ENCODE measurements at regions not wholly inside any gene's neighbourhood (a gene's known extent, or its start where the extent isn't known, plus 50 kb on each side); places are given as distances from the start of the nearest gene placed in this dataset.
"Not testable (repeated sequence)": the region's sequence is repeated elsewhere in the genome, so short reads cannot be mapped to it uniquely, and the experiment has no call there.

DNA sequence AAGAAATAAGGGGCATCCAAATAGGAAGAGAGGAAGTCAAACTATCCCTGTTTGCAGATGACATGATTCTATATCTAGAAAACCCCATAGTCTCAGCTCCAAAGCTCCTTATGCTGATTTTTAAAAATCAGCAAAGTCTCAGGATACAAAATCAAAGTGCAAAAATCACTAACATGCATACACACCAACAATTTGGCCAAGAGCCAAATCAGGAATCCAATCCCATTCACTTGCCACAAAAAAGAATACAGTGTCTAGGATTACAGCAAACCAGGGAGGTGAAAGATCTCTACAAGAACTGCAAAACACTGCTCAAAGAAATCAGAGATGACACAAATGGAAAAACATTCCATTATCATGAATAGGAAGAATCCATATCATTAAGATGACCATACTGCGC is 155.8 kb upstream of the ARHGAP42 start:
- not testable (repeated sequence) for DNase-seq (ENCODE audit: low read depth)

DNA sequence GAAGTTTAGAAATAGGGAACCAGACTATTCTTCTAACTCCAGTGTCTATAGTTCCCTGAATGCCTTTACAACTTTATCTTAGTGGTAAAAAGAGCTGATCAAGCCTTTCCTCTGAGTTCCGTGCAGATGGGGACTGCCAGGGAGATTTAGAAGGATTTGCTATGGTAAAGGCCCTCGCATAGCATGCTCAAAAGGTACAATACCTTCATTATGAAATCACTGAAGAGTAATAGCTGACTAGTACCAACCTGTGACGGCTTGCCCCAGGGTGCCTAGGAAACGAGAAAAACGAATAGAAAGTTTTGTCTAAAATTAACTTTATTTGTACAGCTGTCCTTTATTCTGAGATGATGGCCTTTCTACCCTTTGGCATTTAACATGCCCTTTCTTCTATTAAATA is 150.1 kb upstream of the ARHGAP42 start:
- DNase-seq (ENCODE audit: low read depth): no peak

DNA sequence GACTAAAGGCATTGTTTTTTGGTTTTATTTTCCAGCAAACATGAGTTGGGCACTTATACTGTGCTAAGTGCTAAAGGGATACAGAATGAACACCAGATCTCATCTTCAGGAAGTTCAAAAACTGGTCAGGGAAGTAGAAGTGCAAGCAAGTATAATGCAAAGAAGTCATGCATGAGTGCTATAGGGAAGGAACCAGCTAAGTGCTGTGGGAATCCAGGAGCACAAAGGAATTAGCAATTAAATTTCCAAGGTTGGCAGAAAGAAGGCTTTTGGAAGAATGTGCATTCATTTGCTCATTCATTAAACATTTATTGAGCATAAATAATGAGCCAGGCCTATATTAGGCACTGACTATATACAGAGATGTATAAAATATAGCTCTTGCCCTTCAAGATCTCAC is 143.7 kb upstream of the ARHGAP42 start:
- DNase-seq (ENCODE audit: low read depth): no peak

DNA sequence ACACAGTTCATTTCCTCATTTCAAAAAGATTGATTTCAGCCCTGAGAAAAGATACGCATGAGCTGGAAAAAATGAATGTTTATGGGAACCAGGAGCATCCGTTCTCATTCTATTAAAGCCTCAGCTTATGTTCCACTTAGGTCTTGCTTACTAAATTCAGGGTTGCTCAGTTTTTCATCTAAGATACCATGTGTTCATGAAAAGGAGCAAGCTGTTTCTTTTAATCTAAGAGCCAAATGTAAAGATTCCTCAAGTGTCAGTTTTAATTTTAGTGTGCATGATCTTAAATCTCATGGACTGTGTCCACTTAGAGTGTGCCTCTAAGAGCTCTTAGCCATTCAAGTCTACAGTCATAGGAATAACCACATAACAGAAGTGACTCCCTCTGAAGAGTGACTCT is 141.5 kb upstream of the ARHGAP42 start:
- DNase-seq (ENCODE audit: low read depth): no peak

DNA sequence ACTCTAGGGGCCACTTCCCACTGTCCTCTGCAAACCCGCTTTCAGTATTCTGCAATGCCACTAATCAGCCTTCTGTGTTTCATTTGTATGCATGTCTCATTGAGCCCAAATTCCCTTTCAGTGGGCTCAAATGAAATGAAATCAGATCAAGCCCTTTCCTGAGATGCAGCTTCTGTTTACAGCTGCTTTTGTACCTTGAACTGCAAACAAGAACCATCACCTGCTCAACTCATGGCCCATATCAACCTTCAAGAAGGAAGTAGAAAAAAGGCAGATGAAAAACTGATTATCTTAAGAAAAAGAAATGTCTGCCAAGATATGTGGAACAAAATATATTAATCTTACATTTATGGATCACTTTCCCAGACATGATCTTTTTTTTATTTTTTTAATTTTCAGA is 141.1 kb upstream of the ARHGAP42 start:
- no peak for DNase-seq (ENCODE audit: low read depth)

DNA sequence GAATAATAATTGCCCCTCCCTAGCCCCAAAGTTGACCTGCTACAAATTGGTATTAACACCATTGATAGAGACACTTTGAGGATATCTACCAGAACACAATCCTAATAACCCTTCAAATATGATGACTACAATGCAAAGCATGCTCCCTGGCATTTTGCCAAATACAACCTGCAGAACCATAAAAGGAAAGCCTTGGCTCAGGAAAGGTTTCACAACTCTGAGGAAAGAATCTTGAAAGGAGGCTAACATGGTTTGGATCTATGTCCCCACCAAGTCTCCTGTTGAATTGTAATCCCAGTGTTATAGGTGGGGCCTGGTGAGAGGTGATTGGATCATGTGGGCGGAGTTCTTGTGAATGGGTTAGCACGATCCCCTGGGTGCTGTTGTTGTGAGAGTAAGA is 140.4 kb upstream of the ARHGAP42 start:
- peak; percentile 80 for DNase-seq (ENCODE audit: low read depth)

DNA sequence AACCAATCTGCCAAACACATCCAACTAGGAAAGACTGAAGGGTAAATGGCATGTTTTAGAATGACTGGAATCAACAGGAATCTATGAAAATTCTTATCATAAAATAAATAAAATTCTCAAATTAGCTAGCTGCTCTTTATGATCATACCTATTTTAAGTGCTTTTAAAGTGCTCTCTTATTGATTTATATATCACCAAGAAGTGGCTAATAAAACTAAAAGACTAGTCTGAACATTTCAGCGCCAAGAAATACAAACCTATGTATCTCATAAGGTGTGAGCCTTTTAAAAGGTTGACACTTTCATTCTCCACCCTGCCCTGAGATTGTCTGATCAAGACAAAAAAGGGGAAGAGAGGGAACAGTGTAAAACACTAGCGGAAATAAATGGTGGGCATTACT is 136.8 kb upstream of the ARHGAP42 start:
- DNase-seq (ENCODE audit: low read depth): no peak

DNA sequence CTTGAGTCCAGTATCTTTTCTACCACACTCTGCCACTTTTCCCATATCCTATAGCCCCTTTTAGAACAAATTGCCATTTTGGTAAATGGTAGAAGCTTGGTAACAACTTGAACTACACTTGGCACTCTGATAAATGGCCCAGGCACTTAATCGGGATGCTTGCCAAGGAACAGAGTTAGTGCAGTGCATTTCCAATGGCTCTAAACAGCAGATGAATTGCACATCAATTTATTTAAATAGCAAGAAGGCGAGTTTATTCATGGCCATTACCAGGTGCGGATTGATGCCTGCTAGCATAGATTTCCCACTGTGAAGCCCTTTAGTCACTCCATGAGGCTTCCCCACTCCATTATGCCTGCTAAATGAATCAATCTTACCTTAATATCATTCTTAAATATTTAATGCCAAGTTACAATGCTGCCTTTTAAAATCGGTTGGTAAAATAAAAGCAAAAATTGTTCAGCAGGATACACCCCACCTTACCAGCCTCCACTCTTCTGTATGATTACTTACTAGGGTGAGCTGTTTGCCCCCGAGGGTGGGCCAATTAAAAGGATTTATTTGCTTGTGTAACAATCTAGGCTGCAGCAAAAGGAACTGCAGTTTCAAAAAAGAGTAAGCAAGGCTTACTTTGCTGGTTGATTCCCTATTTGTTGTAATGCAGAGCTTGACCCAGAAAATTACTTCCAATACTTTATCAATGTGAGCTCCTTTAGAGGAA is 136.0 kb upstream of the ARHGAP42 start:
- no peak for DNase-seq (ENCODE audit: low read depth)

DNA sequence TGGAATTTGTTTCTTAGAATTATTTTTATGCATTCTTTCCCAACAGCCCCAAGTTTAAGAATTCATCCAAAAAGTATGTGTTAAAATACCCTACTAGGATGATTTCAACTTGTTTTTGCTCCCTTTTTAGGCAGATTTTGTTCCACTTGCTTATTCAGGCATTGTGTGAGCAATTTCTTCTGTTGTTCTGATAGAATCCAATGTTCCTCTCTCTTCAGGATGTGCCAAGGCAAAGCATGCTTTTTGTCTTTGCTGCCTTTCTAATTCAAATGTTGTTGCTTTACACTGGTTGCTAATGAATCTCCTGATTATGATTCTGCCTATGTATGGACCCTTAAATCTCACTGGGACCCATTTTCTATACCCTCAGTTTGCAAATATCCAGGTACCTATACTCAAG is 131.2 kb upstream of the ARHGAP42 start:
- no peak for DNase-seq (ENCODE audit: low read depth)

DNA sequence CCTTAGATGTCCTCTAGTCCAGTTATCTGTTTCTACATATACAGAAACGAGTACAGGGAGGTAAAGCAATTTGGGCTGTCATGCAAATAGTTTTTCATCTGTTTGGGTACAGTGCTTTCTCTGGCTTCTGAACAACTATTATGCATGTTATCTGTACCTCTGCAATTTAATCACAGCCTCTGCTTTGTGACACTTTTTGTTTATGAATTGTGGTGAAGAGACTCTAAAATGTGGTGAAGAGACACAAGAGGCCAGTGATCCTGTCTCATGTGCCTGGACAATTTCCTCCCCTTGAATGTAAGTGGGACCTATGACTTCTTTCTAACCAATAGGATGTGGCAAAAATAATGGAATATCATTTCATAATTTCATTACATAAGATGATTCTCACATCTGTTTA is 130.3 kb upstream of the ARHGAP42 start:
- DNase-seq (ENCODE audit: low read depth): peak; percentile 63

DNA sequence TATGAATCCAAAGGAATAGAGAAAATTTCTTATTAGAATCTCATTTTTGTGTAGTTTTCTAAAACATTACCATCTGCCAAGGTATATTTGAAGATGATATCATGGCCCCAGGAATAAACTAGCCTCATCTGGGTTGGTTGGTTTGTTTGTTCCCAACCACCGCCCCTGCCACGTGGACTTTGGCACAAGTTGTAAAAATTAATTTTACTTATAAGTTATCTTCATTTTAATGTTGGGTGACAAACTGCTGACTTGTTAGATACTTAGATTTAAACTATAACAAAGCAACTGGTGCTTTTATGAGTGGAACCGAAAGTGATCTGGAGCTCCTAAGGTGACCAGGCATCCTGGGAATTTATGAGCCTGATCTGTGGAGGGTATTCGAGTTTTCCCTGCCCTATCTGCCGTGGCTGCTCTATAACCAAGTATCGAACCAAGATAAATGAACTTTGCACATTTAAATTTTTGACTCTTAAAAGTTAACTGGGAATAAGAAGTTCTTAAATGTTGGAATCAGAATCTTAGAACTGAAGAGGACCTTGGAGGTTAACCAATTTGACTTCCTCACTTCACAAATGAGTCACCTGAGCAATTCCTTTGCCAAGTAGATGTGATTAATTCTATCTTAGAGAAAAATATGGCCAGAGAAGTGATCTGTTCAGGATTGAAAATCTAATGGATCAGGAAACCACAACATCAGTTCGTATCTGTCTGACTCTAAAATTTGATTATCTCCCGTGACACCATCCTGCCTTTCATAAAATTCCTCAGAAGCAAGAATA is 129.1 kb upstream of the ARHGAP42 start:
- peak; percentile 77 for DNase-seq (ENCODE audit: low read depth)

DNA sequence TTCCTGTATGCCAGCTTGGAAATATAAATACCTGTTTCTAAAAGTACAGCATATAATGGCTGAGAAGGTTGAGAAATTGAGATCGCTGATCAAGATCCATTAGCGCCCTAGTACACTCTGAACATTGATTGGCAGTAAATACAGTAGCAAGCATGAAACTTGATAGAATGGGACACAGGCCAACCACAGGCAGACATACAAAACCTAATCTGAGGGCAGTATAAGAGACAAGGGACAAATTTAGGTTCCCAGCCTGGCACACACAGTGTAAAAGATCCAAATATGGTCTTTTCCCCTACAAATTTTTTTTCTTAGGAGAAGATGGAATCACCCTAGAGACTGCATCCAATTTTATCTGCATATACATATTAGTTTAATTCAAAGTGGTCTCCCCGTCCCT is 126.5 kb upstream of the ARHGAP42 start:
- no peak for DNase-seq (ENCODE audit: low read depth)

DNA sequence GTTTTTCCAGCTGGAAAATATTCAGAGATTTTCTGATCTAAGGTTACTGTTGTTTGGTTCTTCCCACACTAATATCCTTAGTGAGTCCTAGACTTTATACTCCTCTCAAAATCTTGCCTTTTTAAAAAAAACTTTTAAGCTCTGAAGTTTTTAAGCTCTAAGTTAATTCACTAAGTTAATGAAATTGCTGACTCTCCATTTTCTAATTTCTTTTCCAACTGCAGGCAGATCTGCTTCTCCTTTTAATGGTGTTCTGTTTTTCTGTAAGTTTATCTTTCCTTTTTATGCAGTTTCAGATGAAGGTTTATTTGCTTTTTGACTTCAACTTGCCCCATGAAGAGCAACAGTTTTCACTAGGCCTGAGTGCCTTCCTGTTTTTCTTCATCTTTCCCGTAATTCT is 125.8 kb upstream of the ARHGAP42 start:
- no peak for DNase-seq (ENCODE audit: low read depth)

DNA sequence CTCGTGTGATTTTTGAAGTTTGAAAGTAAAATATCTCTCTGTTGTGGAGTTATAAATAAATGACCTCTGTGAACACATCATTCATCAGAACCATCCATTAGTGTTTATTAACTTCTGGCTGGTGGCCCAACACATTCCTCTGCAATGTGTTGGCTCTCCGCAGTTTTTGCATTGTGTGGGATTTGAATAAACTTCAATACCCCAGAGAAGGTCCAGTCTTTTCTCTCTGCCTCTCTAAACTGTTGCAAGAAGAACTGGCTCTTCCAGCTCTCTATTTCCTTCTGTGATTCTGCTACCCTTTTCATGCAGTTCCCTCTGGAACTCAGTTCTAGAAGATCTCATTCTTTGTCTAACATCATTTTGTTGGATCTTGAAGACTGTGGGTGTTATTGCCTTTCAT is 125.0 kb upstream of the ARHGAP42 start:
- DNase-seq (ENCODE audit: low read depth): peak; percentile 95

DNA sequence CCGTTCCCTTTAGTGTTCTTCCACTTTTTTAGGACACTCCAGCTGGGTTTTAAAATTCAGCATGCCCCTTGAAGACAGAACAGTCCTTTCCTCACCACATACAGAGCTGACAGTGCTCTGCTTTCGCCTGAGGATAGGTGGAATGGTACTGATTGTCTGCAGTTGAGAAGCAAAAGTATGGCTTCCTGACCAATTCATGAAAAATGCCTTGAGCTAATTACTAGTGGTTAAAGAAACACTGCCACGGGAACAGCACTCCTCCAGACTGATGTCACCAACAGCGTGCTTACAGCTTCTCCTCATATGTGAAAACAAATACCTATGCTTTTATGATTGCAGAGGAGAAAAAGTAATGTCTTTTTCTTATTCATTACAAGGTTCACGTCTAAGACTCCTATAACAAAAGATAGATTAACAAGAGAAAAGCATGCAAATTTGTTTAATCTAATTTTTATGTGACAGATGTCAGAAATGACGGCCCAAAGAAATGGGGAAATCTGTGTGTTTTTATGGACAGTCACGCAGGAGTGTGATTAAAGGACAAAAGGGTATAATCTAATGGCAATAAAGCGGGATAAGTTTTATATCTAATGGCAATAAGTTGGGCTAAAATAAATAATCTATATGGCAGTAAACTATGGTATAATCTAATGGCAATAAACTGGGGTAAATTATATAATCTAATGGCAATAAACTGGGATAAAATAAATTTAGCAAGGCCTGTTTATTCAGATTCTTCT is 123.4 kb upstream of the ARHGAP42 start:
- DNase-seq (ENCODE audit: low read depth): peak; percentile 87

DNA sequence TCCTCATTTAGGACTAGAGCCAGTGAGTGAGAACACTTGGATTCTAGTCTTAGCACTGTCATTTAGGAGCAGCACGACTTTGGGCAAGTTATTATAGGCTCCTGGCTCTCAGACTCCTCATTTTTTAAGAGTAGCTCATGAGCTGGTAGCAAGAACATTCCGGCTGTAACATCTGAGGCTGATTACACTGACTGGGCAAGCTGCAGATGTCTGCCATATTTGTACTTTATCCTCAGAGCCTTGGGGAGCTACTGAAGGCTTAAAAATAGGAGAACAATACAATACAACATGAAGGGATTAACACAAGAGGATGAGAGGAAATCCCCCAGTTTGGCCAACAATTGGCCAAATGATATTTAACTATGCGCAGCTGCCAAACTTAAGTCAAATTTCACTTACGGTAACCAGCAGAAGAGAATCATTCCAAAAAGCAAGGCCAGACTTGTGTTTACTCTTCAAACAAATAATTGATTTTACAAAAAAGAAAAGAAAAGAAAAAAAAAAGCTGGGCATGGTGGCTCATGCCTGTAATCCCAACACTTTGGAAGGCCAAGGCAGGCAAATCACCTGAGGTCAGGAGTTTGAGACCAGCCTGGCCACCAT is 113.1 kb upstream of the ARHGAP42 start:
- DNase-seq (ENCODE audit: low read depth): no peak

DNA sequence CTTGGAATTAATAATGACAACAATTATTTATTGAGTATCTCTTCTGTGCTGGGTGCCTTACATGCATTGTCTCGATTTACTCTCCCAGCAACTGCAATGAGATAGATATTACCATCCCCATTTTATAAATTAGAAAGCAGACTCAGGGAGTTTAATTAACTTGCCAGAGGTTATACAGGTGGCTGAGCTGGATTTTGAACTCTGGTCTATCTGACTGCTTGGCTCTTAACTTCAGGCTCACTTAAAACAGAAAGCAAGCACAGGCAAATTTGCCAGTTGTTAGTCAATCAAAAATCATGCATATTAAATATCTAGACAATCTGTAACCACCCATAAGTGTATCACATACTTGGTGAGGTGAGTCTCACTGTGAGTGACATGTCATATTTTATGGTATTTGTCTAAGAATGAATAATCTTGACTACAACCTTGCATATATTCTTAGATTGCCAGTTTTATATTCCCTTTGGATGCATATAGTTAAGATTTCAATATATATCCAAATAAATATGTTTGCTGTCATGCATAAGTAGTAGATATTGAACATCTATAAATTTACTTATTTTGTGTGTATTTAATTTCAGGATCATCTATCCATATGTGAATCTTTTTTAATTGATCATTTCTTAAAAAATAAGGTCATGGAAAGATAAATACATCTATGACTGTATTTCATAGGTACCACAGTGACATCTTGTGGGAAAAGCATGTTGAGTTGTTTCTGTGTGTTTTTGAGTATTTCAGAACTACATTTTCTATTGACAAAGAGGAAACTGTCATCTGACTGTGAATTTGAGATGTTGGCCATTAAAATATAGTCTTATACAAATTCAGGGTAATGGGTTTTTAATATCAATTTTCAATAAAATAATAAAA is 112.0 kb upstream of the ARHGAP42 start:
- DNase-seq (ENCODE audit: low read depth): peak; percentile 64

DNA sequence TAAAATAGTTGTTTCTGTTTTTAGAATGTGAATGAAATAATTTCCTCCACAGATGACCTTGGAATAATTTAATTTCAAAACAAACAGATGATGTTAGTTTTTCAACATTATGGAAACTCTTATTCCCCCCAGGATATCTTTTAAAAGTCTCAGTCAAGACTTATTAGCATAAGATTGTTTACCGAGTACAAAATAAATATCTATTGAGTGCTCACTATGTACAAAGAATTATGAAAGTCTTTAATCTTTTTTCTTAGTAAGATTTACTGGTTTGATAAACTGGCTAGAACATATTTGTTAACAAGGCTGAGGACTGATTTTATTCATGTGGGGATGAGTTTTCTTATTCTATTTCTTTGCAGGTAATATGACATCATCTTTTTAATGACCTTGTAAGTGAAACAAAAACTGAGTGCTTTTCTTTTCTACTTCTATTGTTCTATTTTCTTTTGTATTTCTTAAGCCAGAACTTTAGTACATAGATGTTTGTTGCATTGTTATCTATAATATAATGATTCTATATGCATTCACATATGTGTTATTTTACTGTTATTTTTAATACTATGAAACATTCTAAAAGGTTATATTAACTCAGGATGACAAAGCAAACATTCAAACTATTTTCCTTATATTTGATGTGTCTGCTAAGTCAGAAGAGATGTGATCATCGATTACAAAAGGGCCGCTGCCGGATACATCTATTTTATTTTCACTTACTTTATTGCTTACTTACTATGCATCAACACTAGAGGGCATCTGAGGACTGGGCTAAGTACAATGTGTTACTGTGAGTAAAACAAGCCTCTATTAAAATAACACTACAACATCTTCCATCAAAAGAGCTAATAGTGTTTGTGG is 111.0 kb upstream of the ARHGAP42 start:
- DNase-seq (ENCODE audit: low read depth): peak; percentile 66

DNA sequence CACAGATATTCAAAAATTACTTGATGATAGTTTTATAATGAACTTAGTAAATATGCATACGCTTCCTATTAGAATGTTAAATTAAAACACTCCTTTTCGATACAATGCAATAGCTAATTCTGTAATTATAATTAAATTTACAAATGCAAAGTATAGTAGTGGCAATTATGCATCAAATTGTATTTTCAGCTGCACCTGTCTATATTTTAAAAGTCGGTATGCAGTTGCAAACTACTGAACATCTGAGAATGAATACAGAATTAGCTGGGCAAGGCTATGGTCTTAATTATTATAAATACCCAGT is 110.4 kb upstream of the ARHGAP42 start:
- no peak for DNase-seq (ENCODE audit: low read depth)

DNA sequence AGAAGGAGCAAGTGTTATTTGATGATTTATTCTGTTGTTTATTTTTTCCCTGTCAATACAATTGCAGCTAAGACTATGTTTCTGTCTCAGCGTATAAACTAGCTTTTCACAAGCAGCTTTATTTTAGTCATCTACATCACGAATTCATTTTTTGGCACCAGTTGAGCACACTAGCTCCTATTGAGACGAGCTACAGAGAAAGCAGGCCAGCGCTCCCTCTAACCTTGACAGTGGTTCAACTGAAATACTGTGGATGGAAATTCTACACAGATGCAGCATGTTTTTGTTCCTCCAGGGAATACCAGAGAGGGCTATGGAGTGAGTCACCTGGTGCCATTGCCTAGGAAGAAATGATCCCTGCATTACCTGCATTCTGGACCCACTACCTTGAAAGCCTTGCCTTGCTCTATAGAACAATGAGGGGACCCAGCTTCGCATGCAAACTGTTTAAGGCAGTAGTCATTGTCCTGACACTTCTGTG is 108.2 kb upstream of the ARHGAP42 start:
- DNase-seq (ENCODE audit: low read depth): peak; percentile 70
